Ishikawa (cell line): ENCODE measurements at regions not wholly inside any gene's neighbourhood (a gene's known extent, or its start where the extent isn't known, plus 50 kb on each side); places are given as distances from the start of the nearest gene placed in this dataset.

ENCODE experiments used
- EP300 ChIP-seq: IDR thresholded peaks from 2 replicates; pipeline ENCODE4 v1.6.1; 2012; ENCODE audit warnings: borderline replicate concordance
- FOXM1 ChIP-seq: IDR thresholded peaks from 2 replicates; pipeline ENCODE4 v1.6.1; 2012; ENCODE audit warnings: low read depth, borderline replicate concordance
- RAD21 ChIP-seq: IDR thresholded peaks from 2 replicates; pipeline ENCODE4 v1.6.1; 2012; ENCODE audit warnings: low read depth
- REST ChIP-seq: IDR thresholded peaks from 2 replicates; pipeline ENCODE4 v1.6.1; 2012; ENCODE audit warnings: low read depth, mild to moderate bottlenecking
- TAF1 ChIP-seq: IDR thresholded peaks from 2 replicates; pipeline ENCODE4 v1.6.1; 2012; ENCODE audit warnings: low read depth, mild to moderate bottlenecking
- TCF12 ChIP-seq: IDR thresholded peaks from 2 replicates; pipeline ENCODE4 v1.6.1; 2012; ENCODE audit warnings: low read depth
- ZBTB7A ChIP-seq: IDR thresholded peaks from 2 replicates; pipeline ENCODE4 v1.6.1; 2012; ENCODE audit warnings: low read depth

- TF ChIP-seq FOXM1 (no peak), ZBTB7A (no peak), EP300 (no peak), REST (no peak), TAF1 (no peak), RAD21 (no peak), TCF12 (no peak)
These were observed 608.8 kb downstream of the ADCYAP1 start for GRCh38 chr18:1513519-1513918.
